ENCODE measurements at regions not wholly inside any gene's neighbourhood (a gene's known extent, or its start where the extent isn't known, plus 50 kb on each side); places are given as distances from the start of the nearest gene placed in this dataset.

- H3K4me1 ChIP-seq (ENCODE audit: control insufficient read depth, insufficient read depth, low read length): peaks cover 9% of the 10 kb centered on the region
- H3K4me3 ChIP-seq (ENCODE audit: low read length): no peak overlapping the region
- no peaks in the 10 kb centered on the region for H3K36me3 ChIP-seq (ENCODE audit: control insufficient read depth, insufficient read depth, low read length, severe bottlenecking)
- no peaks in the 10 kb centered on the region for H3K27me3 ChIP-seq (replicated peaks; ENCODE audit: control insufficient read depth, insufficient read depth, low read length)
- DNase-seq (ENCODE audit: low read depth): no peak
- H3K9ac ChIP-seq (ENCODE audit: low read length): no peak overlapping the region
- H3K9me3 ChIP-seq (ENCODE audit: control insufficient read depth, low read length): no peaks in the 10 kb centered on the region
Observed at GRCh38 chr18:55762424-55762823, 174.4 kb upstream of the TCF4 start.

GRCh38 chr18:55753643-55754263 lies 165.8 kb upstream of the TCF4 start:
- Histone ChIP-seq H3K36me3 (ENCODE audit: control insufficient read depth, insufficient read depth, low read length, severe bottlenecking) (no peaks in the 10 kb centered on the region), H3K4me3 (ENCODE audit: low read length) (no peak overlapping the region), H3K9ac (ENCODE audit: low read length) (no peak overlapping the region), H3K27me3 (replicated peaks; ENCODE audit: control insufficient read depth, insufficient read depth, low read length) (no peaks in the 10 kb centered on the region), H3K4me1 (ENCODE audit: control insufficient read depth, insufficient read depth, low read length) (no peaks in the 10 kb centered on the region), H3K9me3 (ENCODE audit: control insufficient read depth, low read length) (no peaks in the 10 kb centered on the region)
- DNase-seq (ENCODE audit: low read depth): no peak

- no peaks in the 10 kb centered on the region for H3K36me3 ChIP-seq (ENCODE audit: control insufficient read depth, insufficient read depth, low read length, severe bottlenecking)
- no peaks in the 10 kb centered on the region for H3K4me1 ChIP-seq (ENCODE audit: control insufficient read depth, insufficient read depth, low read length)
- DNase-seq (ENCODE audit: low read depth): no peak
- H3K4me3 ChIP-seq (ENCODE audit: low read length): no peak overlapping the region
- H3K9ac ChIP-seq (ENCODE audit: low read length): no peak overlapping the region
- no peaks in the 10 kb centered on the region for H3K9me3 ChIP-seq (ENCODE audit: control insufficient read depth, low read length)
- no peaks in the 10 kb centered on the region for H3K27me3 ChIP-seq (replicated peaks; ENCODE audit: control insufficient read depth, insufficient read depth, low read length)
Observed at GRCh38 chr18:55751476-55751875, 163.5 kb upstream of the TCF4 start.

- no peaks in the 10 kb centered on the region for H3K36me3 ChIP-seq (ENCODE audit: control insufficient read depth, insufficient read depth, low read length, severe bottlenecking)
- H3K9ac ChIP-seq (ENCODE audit: low read length): no peak overlapping the region
- H3K4me3 ChIP-seq (ENCODE audit: low read length): no peak overlapping the region
- DNase-seq (ENCODE audit: low read depth): no peak
- no peaks in the 10 kb centered on the region for H3K4me1 ChIP-seq (ENCODE audit: control insufficient read depth, insufficient read depth, low read length)
- H3K27me3 ChIP-seq (replicated peaks; ENCODE audit: control insufficient read depth, insufficient read depth, low read length): no peaks in the 10 kb centered on the region
- H3K9me3 ChIP-seq (ENCODE audit: control insufficient read depth, low read length): no peaks in the 10 kb centered on the region
Observed at GRCh38 chr18:55748227-55748738, 160.3 kb upstream of the TCF4 start.

- Histone ChIP-seq H3K36me3 (ENCODE audit: control insufficient read depth, insufficient read depth, low read length, severe bottlenecking) (no peaks in the 10 kb centered on the region), H3K9me3 (ENCODE audit: control insufficient read depth, low read length) (no peaks in the 10 kb centered on the region), H3K4me1 (ENCODE audit: control insufficient read depth, insufficient read depth, low read length) (no peaks in the 10 kb centered on the region), H3K9ac (ENCODE audit: low read length) (no peak overlapping the region), H3K4me3 (ENCODE audit: low read length) (no peak overlapping the region), H3K27me3 (replicated peaks; ENCODE audit: control insufficient read depth, insufficient read depth, low read length) (no peaks in the 10 kb centered on the region)
- DNase-seq (ENCODE audit: low read depth): no peak
Observed at GRCh38 chr18:55744206-55744605, 156.2 kb upstream of the TCF4 start.

GRCh38 chr18:55743736-55744135 lies 155.7 kb upstream of the TCF4 start:
- no peak for DNase-seq (ENCODE audit: low read depth)
- H3K27me3 ChIP-seq (replicated peaks; ENCODE audit: control insufficient read depth, insufficient read depth, low read length): no peaks in the 10 kb centered on the region
- no peaks in the 10 kb centered on the region for H3K36me3 ChIP-seq (ENCODE audit: control insufficient read depth, insufficient read depth, low read length, severe bottlenecking)
- H3K9ac ChIP-seq (ENCODE audit: low read length): no peak overlapping the region
- H3K4me3 ChIP-seq (ENCODE audit: low read length): no peak overlapping the region
- H3K9me3 ChIP-seq (ENCODE audit: control insufficient read depth, low read length): no peaks in the 10 kb centered on the region
- no peaks in the 10 kb centered on the region for H3K4me1 ChIP-seq (ENCODE audit: control insufficient read depth, insufficient read depth, low read length)

- Histone ChIP-seq H3K4me1 (ENCODE audit: control insufficient read depth, insufficient read depth, low read length) (no peaks in the 10 kb centered on the region), H3K36me3 (ENCODE audit: control insufficient read depth, insufficient read depth, low read length, severe bottlenecking) (no peaks in the 10 kb centered on the region), H3K9me3 (ENCODE audit: control insufficient read depth, low read length) (no peaks in the 10 kb centered on the region), H3K27me3 (replicated peaks; ENCODE audit: control insufficient read depth, insufficient read depth, low read length) (no peaks in the 10 kb centered on the region), H3K4me3 (ENCODE audit: low read length) (no peak overlapping the region), H3K9ac (ENCODE audit: low read length) (no peak overlapping the region)
- no peak for DNase-seq (ENCODE audit: low read depth)
Observed at GRCh38 chr18:55743133-55743532, 155.1 kb upstream of the TCF4 start.

GRCh38 chr18:55739488-55739887 lies 151.5 kb upstream of the TCF4 start:
- H3K4me1 ChIP-seq (ENCODE audit: control insufficient read depth, insufficient read depth, low read length): no peaks in the 10 kb centered on the region

GRCh38 chr18:55738483-55739114 lies 150.6 kb upstream of the TCF4 start:
- H3K36me3 ChIP-seq (ENCODE audit: control insufficient read depth, insufficient read depth, low read length, severe bottlenecking): no peaks in the 10 kb centered on the region
- no peaks in the 10 kb centered on the region for H3K9me3 ChIP-seq (ENCODE audit: control insufficient read depth, low read length)
- H3K4me3 ChIP-seq (ENCODE audit: low read length): no peak overlapping the region
- H3K4me1 ChIP-seq (ENCODE audit: control insufficient read depth, insufficient read depth, low read length): no peaks in the 10 kb centered on the region
- H3K9ac ChIP-seq (ENCODE audit: low read length): no peak overlapping the region
- no peaks in the 10 kb centered on the region for H3K27me3 ChIP-seq (replicated peaks; ENCODE audit: control insufficient read depth, insufficient read depth, low read length)
- no peak for DNase-seq (ENCODE audit: low read depth)

More at GRCh38 chr18:55739488-55739887, 151.5 kb upstream of the TCF4 start:
- Histone ChIP-seq H3K9ac (ENCODE audit: low read length) (no peak overlapping the region), H3K36me3 (ENCODE audit: control insufficient read depth, insufficient read depth, low read length, severe bottlenecking) (no peaks in the 10 kb centered on the region), H3K27me3 (replicated peaks; ENCODE audit: control insufficient read depth, insufficient read depth, low read length) (no peaks in the 10 kb centered on the region), H3K9me3 (ENCODE audit: control insufficient read depth, low read length) (no peaks in the 10 kb centered on the region), H3K4me3 (ENCODE audit: low read length) (no peak overlapping the region)
- no peak for DNase-seq (ENCODE audit: low read depth)

- H3K27me3 ChIP-seq (replicated peaks; ENCODE audit: control insufficient read depth, insufficient read depth, low read length): no peaks in the 10 kb centered on the region
- no peaks in the 10 kb centered on the region for H3K9me3 ChIP-seq (ENCODE audit: control insufficient read depth, low read length)
- no peak overlapping the region for H3K4me3 ChIP-seq (ENCODE audit: low read length)
- no peaks in the 10 kb centered on the region for H3K36me3 ChIP-seq (ENCODE audit: control insufficient read depth, insufficient read depth, low read length, severe bottlenecking)
- no peak overlapping the region for H3K9ac ChIP-seq (ENCODE audit: low read length)
- H3K4me1 ChIP-seq (ENCODE audit: control insufficient read depth, insufficient read depth, low read length): peaks cover 3% of the 10 kb centered on the region
- no peak for DNase-seq (ENCODE audit: low read depth)
Observed at GRCh38 chr18:55737781-55738468, 149.9 kb upstream of the TCF4 start.

GRCh38 chr18:55737266-55737665 lies 149.3 kb upstream of the TCF4 start:
- DNase-seq (ENCODE audit: low read depth): no peak
- Histone ChIP-seq H3K4me3 (ENCODE audit: low read length) (no peak overlapping the region), H3K36me3 (ENCODE audit: control insufficient read depth, insufficient read depth, low read length, severe bottlenecking) (no peaks in the 10 kb centered on the region), H3K4me1 (ENCODE audit: control insufficient read depth, insufficient read depth, low read length) (peaks cover 10% of the 10 kb centered on the region), H3K9me3 (ENCODE audit: control insufficient read depth, low read length) (no peaks in the 10 kb centered on the region), H3K27me3 (replicated peaks; ENCODE audit: control insufficient read depth, insufficient read depth, low read length) (no peaks in the 10 kb centered on the region), H3K9ac (ENCODE audit: low read length) (no peak overlapping the region)

Measured in adipocyte (in vitro differentiated cells).